ENCODE measurements at regions not wholly inside any gene's neighbourhood (a gene's known extent, or its start where the extent isn't known, plus 50 kb on each side); places are given as distances from the start of the nearest gene placed in this dataset.
A peak's percentile ranks its signal among the peaks of the same experiment; 100 is the strongest.

DNA sequence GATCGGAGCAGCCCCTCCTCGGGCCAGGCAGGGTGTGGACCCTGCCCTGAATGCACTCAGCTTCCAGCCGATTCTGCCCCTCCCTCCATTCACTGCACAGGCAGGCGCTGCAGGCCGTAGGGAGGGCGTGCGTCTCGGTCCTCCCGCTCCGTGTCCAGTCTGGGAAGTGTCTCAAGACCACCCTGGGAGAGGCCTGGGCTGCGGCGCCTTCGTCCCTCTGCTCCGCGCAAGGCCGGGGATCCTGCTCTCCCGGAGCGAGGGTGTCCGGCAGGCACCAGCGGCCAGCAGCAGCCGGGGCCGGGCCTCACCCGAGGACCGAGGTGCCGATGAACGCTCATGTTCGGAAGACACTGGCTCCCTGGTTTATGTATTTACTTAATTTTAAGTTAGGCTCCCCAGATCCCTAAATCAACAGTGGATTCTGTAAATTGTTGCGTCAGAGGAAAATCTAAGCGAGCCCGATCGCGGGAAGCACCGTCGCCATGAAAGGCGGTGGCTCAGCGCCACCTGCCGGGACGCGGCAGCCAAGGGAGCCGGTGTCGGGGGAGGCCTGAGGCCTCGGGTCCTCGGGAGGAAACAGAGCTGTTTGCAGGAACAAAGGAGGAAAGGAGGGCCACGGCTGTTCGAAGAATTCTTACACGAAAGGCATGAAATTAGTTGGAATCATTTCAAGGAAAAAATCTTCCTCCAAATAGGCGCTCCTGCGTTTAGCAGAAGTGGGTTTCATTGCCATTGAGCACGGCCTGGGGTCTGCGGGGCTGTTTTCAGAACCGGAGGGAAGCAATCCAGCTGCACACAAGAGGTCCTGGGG, 195.3 kb downstream of the BRD1 start:
- peak; percentile 89 for ATAC-seq (ENCODE audit: poor library complexity)
- DNase-seq, result peak; percentile 68
- intact Hi-C loops (cut with DNase I), result loop anchor here (5.0 kb wide), 1 partner anchor 1055 kb away; no protein-coding TSS in a partner anchor

DNA sequence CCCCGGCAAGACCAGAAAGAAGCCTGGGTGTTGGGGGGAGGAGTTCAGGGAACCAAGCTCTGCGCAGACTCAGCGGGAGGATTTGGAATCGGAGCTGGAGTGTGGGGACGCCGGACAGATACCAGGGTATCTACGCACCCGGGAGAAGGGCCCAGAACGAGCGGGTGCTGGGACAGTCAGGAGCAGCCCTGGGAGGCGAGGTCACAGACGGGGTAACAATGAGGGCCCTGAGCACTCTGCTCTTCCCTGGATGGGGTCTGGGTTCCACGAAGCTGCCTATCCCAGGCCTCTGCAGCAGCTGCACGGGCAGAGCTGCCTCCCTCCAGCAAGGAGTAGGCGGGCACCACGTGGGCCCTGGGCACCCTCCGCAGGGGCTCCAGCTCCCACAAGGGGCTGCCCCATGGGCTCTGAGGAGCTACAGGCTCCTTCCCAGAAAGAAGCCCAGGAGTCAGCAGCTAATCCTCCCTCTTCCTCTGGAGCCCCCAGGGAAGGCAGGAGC, 197.2 kb downstream of the BRD1 start:
- ATAC-seq (ENCODE audit: poor library complexity) (no peak), DNase-seq (peak; percentile 30)
- intact Hi-C loops (cut with DNase I), result loop anchor here (5.0 kb wide), 1 partner anchor 1053 kb away; no protein-coding TSS in a partner anchor

DNA sequence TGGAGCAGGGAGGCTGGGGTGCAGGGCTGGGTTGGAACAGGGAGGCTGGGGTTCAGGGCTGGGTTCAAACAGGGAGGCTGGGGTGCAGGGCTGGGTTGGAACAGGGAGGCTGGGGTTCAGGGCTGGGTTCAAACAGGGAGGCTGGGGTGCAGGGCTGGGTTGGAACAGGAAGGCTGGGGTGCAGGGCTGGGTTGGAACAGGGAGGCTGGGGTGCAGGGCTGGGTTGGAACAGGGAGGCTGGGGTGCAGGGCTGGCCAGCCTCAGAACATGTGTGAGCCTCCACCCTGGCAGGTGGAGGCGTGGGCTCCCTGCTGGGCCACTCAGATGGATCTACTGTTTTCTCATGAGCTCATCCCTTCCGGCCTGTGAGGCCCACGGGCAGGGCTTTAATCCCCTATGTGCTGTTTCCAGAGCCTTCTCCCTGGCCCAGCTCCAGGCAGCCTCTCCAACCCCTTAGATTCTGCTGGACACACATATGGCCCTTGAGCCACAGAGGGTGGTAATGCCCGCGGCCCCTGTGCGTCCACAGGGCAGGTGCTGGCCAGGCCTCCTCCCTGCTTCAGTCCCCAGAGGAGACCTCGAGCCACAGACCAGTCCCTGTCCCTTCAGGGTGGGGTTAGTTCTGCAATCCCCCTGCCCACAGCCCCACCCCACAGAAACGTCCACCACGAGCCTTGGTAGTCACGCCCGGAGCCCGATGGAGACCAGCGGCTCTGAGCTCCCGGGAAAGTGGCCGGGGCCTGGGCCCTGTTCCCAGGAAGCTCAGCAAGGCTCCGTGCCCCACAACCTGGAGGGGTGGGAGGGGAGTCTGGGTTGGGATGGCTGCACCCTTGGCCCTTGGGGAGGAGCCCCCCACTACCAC, 197.9 kb downstream of the BRD1 start:
- DNase-seq, result no peak
- no peak for ATAC-seq (ENCODE audit: poor library complexity)
- intact Hi-C loops (cut with DNase I), result loop anchor here (5.0 kb wide), 1 partner anchor 1053 kb away; no protein-coding TSS in a partner anchor

DNA sequence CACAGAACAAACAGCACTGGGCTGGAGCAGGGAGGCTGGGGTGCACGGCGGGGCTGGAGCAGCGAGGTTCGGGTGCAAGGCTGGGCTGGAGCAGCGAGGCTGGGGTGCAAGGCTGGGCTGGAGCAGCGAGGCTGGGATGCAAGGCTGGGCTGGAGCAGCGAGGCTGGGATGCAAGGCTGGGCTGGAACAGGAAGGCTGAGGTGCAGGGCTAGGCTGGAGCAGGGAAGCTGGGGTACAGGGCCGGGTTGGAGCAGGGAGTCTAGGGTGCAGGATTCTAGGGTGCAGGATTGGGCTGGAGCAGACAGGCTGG, 198.5 kb downstream of the BRD1 start:
- DNase-seq, result no peak

DNA sequence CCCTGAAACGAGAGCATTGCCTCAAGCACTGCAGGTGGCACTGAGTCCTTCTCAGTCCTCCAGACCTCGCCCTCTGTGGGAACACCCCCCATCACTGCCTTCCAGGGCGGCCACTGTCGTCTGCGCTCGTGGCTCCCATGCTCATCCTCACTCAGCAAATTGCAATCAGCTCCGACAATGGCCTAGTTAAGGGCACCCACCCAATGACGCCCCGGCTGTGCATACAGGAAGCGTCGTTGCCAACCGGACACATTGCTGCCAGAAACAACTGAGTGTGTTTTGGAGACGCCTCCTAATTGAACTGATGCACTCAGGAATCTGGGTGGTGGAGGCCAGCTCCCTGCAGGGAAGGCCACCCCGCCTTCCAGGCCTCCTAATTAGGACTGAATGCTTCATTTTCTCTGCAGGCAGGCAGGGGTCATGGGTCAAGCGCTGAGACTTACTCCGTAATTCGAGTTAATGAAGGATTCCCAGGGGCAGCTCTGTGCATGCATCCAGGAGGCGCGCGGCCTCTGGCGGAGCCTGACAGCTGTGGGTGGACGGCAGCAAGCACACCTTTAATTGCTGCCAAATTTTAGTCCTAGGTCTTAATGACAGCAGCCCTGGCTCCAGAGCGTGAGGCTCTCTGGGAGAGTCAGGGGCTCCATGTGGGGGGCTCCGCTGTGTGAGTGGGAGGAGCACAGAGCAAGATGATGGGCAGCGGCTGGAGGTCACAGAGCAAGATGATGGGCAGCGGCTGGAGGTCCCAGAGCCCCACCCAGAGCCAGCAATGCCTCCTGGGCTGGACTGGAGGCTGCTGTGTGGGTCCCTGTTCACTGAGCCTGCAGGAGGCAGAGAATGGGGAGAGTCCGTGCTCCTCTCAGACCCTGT, 199.0 kb downstream of the BRD1 start:
- ATAC-seq (ENCODE audit: poor library complexity), result no peak
- DNase-seq, result peak; percentile 40
- intact Hi-C loops (cut with DNase I), result no loop called here

More for the DNA sequence above, 198.5 kb downstream of the BRD1 start:
- intact Hi-C loops (cut with DNase I), result no loop called here
- ATAC-seq (ENCODE audit: poor library complexity), result no peak

DNA sequence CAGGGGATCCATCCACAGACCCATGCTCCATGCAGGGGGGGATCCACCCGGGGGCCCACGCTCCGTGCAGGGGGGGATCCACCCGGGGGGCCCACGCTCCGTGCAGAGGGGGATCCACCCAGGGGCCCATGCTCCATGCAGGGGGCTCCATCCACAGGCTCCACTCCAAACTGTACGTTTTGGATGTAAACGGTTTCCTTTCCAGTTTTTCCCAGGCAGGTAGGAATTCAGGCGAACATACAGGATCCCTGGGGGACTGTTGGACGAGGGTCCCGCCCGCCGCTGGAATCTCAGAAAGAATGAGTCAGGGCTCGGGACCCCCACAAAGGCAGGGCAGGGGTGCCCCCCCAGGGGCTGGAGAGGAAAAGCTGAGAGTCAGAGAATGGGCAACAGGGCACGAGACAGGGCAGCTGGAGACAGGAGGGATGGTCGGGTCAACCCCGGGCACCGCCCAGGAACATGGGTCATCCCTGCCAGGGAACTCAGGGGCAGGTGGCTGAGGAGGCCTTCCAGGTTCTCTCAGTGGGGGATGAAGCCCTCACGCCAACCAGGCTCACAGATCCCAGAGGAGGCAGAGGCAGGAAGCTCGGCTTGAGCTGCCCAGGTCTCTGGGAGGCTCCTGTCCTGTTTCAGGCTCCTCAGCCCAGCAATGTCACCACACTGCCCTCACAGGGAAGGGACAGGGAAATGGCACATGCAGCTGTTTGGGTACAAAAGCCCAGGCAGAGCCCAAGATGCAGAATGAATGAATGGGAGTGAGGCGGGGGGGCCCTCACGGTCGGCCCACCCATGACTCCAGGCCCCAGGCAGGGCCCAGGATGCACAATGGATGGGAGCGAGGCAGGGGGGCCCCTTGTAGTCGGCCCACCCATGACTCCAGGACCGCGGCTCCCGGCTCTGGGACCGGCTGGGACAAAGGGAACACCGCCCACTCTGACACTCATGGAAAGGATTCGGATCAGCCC, 200.2 kb downstream of the BRD1 start:
- ATAC-seq (ENCODE audit: poor library complexity) (no peak), DNase-seq (peak; percentile 26)
- intact Hi-C loops (cut with DNase I), result no loop called here

DNA sequence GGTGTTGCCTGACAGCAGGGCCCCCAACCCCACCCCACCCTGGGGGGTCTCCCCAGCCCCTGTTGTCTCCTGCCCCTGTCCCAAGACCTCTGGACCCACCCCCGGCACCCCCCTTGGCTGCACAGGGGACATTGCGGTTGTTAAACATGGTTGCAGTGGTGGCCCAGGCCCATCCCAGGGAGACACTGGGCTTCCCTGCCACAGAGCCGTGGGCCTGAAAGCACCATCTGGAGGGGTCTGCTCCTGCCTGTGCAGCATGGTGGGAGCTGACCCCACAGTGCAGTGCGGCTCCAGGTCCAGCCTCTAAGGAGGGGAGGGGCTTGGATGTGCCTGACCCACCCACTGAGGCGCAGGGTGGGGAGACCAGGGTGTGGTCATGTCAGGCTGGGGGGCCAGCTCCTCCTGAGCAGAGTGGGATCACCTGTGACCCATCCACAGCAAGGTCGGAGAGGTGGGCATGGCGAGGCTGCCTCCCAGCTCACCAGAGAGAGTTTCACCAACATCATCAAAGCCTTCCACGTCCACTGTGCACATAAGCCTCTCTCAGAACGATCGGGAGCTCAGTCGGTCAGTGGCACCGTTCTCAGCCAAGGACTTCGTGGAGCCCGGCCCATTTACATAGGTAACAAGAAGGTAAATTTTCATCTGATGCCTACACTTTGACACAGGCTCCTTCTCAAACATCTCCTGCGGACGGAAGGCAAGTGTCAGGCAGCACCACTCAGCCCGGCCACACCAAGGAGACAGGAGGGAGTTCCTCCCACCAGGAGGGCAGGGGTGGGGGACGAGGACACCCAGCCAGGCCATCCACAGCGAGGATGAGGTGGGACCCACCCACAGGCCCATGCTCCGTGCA, 201.1 kb downstream of the BRD1 start:
- intact Hi-C loops (cut with DNase I), result no loop called here

DNA sequence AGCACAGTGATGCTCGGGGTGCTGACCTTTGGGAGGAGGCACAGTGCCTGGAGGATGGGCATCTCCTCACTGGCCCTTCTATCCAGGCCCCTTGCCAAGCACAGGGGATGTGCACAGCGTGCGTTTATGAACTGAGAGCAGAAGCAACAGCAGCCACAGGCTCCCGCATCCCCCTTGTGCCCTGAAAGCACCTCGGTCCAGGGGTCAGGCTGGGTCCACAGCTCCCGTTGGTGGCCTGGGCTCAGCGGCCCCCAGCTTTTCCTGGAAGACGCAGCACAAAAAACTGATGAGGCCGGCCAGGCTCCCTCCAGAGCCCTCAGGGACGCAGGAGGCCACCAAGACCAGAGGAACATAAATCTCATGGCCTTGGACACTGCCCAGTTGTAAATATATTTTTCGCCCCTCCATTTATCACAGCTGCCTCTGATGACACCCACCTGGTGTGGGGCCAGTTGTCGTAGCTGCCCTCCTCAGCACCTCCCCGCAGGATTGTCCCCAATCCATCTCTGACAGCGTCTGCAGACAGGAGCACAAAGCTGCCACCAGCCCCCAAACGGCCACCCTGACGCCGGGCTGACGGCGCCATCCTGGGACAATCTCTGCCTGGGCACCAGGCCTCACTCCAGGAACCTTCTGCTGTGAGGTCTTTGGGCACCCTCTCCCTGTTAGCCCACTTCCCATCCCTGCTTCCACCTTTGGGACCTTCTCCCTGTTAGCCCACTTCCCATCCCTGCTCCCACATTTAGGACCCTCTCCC, 203.1 kb downstream of the BRD1 start:
- ATAC-seq (ENCODE audit: poor library complexity) (no peak), DNase-seq (peak; percentile 15)
- intact Hi-C loops (cut with DNase I), result no loop called here

More for the DNA sequence above, 201.1 kb downstream of the BRD1 start:
- ATAC-seq (ENCODE audit: poor library complexity) (no peak), DNase-seq (peak; percentile 32)

DNA sequence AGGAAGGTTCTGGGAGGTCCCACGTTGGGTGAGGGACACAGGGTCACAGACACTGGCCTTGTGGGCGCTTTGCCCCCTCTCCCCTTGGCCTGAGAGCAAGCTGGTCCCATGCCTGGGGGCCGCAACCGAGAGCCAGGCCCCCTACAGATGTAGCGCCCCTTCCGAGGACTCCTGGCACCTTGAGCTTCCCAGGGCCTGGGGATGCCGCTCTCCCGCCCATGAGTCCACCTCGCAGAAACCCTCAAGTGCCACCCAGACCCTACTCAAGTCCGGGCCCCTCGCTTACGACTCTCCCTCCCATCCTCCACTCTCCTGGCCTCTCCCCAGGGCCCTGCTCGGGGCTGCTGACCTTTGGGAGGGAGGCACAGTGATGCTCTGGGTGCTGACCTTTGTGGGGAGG, 204.0 kb downstream of the BRD1 start:
- DNase-seq (no peak), ATAC-seq (ENCODE audit: poor library complexity) (no peak)
- intact Hi-C loops (cut with DNase I), result no loop called here

DNA sequence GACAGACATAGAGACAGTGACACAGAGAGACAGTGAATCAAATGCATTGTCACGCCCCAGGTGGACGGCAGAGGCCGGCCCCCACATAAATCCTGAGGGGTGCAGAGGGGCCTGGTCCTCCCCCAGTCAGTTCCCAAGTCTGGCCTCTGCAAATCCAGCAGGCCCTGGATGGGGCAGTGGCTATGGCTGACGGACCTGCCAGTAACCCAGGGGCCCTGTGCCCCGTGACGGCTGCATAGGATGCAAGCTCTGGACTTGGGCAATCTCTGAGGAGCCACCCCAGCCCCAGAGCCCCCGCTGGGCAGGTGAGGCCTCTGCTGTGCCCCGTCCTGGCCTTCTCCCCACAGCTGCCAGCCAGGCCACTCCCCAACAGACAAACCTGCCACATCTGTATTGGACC, 204.5 kb downstream of the BRD1 start:
- ATAC-seq (ENCODE audit: poor library complexity), result no peak
- intact Hi-C loops (cut with DNase I), result no loop called here
- no peak for DNase-seq

DNA sequence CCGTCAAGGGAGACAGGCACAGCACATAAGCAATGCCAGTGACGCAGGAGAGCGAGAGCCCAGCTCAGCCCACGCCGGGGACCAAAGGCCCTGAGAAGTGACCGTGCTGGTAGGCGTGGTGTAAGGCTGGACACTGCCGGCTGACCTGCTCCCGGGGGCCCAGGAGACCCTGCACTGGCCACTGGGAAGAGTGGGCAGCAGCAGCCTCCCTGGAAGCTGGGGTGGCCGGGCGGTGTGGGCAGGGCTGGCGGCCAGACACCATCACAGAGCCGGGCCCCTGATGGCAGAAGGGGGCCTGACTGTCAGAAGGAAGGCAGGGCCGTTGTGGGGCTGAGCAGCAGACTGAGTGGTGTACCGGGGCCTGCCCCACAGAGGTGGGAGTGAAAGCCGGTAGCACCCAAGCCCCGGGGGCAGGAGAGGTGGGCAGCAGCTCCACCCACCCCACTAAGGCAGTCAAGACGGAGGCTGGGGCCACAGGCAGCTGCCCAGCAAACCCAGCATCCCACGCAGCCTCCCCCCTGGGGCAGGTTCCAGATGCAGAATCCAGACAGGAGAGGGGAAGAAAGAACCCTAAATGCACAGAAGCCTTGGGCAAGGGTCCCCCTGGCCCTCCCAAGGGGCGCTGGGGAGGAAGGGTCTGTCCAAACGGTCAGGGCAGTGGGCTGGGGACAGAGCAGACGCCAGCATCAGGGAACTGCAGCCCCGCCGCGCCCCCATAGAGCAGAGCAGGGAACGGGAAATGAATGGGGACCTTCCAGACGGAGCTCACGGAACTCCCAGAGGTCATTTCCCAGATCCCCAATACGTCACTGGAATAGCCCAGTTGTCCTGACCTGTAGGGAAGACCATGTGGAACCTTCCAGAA, 205.2 kb downstream of the BRD1 start:
- peak; percentile 27 for DNase-seq
- no peak for ATAC-seq (ENCODE audit: poor library complexity)
- intact Hi-C loops (cut with DNase I), result no loop called here

DNA sequence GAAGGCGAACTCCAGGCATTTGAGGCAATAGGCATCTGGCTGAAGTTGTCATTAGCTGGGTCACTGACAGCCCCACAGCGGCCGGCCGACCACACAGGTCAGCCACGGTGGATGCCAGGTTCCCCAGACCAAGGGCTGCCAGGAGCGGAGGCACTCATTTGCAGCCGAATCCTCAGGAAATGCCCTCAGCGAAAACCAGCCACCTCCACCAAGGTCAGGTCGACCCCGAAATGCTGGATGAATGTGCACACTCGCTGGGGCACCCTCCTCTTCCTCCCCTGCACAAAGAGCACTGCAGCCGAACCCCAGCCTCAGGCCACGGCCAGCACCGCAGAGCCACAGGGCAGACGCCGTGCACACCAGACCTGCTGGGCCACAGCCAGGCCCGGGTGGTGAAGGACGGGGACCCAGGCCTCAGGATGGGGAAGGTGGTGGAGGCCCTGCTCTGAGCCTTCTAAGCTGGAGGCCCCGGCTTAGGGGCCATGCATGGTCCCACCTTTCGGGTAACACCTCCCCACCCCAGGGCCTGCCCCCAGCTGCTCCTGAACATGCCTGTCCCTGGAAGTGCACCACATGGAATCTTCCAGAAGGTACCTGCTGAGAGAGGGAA, 206.0 kb downstream of the BRD1 start:
- intact Hi-C loops (cut with DNase I), result no loop called here
- DNase-seq, result no peak
- no peak for ATAC-seq (ENCODE audit: poor library complexity)

DNA sequence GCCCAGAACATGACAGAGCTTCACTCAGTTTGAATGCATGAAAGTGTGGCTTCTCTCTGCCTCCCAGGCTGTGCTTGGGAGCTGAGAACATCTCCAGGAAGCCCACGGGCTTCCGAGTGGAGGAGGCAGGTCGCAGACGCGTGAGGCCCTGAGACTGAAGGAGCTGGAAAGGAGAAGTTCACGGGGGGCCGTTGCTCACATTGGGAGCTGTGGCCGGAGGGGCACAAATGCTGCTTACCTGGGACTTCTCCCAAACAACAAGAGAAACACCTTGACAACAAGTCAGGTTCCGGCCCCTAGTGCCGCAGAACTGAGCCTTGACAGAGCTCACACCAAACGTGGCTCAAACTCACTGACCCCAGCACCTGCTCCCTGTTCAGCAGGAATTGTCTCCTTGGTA, 207.0 kb downstream of the BRD1 start:
- intact Hi-C loops (cut with DNase I), result no loop called here
- no peak for ATAC-seq (ENCODE audit: poor library complexity)
- DNase-seq, result no peak

DNA sequence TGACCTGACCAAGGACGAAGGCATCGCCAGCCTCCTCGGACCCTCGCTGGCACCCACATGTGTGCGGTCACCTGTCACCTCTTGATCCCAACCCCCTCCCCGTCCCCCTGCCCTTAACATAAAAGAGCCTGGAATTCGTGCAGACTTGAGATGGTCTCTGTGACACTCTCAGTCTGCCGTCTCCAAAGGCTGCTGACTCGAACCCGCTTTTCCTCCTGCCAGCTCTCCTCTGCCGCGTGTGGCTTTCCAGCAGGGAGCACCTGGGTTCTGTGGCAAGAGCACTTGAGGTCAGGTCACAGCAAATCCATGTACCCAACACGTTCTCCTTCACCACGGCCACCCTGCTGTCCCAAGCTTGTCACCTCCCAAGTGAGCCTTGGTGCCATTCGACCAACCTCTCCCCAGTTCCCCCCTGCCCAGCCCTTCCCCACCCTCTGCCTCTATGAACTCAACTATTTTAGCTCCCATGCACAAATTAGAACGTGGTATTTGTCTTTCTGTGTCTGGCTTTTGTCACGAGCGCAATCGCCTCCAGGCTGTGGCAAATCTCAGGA, 207.6 kb downstream of the BRD1 start:
- DNase-seq (no peak), ATAC-seq (ENCODE audit: poor library complexity) (no peak)
- intact Hi-C loops (cut with DNase I), result no loop called here

DNA sequence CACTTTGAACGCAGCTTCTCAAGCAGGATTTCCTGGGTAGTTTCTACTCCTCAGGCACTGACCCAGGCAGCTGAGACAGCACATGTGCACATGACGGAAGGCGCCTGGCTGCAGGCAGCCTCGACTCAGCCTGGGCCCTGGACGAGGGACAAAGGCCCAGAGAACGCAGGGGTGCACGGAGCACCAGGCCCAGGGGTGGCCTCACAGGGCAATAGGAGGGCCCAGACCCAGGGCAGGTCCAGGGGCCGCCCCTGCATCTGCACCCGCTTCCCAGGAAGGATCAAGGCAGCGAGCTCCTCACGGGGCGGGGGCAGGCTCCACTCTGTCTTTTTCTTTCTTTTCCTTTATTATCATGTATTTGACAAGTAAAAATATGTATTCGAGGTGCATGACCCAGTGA, 208.4 kb downstream of the BRD1 start:
- DNase-seq (no peak), ATAC-seq (ENCODE audit: poor library complexity) (no peak)
- intact Hi-C loops (cut with DNase I), result no loop called here
